Activated CD4-positive, alpha-beta T cell treated with anti-CD3 and anti-CD28 coated beads, Interleukin-2, amount 10 ng/mL, durations not matched to agents 7 days and 5 days (primary cell): ENCODE measurements at regions not wholly inside any gene's neighbourhood (a gene's known extent, or its start where the extent isn't known, plus 50 kb on each side); places are given as distances from the start of the nearest gene placed in this dataset.
"Not testable (repeated sequence)": the region's sequence is repeated elsewhere in the genome, so short reads cannot be mapped to it uniquely, and the experiment has no call there.

Experiments used
- CTCF ChIA-PET: fragments of 350-600 bp; sonication (Branson Sonifier 250); formaldehyde crosslinking; loops from one replicate; lab custom pipeline; 2021; ENCODE audit warnings: antibody characterized with exemption; lab: Charles Lee
- POLR2A ChIA-PET: fragments of 350-600 bp; sonication (Branson Sonifier 250); formaldehyde crosslinking; loops from one replicate; lab custom pipeline; 2021; ENCODE audit warnings: antibody characterized with exemption; lab: Charles Lee
- DNase-seq: peaks from one replicate; pipeline ENCODE4 v3.0.0-alpha.2; 2020
- H3K27ac Mint-ChIP-seq: one replicate; pipeline ENCODE4 v1.8.0; 2021; ENCODE audit warnings: mild to moderate bottlenecking, moderate library complexity, mixed read lengths
- H3K27me3 Mint-ChIP-seq: one replicate; pipeline ENCODE4 v1.8.0; 2021; ENCODE audit warnings: mixed read lengths
- H3K36me3 Mint-ChIP-seq: one replicate; pipeline ENCODE4 v1.8.0; 2021; ENCODE audit warnings: low read depth, mixed read lengths
- H3K4me1 Mint-ChIP-seq: one replicate; pipeline ENCODE4 v1.8.0; 2021; ENCODE audit warnings: mixed read lengths
- H3K4me3 Mint-ChIP-seq: one replicate; pipeline ENCODE4 v1.8.0; 2021; ENCODE audit warnings: mild to moderate bottlenecking, moderate library complexity, mixed read lengths
- H3K9me3 Mint-ChIP-seq: one replicate; pipeline ENCODE4 v1.8.0; 2021; ENCODE audit warnings: mixed read lengths

GRCh38 chr2:111376272-111376970 is 255.7 kb downstream of the BCL2L11 start:
- H3K36me3 Mint-ChIP-seq, H3K4me3 Mint-ChIP-seq, CTCF ChIA-PET, H3K27me3 Mint-ChIP-seq, POLR2A ChIA-PET, H3K27ac Mint-ChIP-seq, DNase-seq, H3K9me3 Mint-ChIP-seq: not testable (repeated sequence)
- peaks cover 11% of the 10 kb centered on the region for H3K4me1 Mint-ChIP-seq

GRCh38 chr2:111376971-111377352 is 256.2 kb downstream of the BCL2L11 start:
- H3K27ac Mint-ChIP-seq, POLR2A ChIA-PET, H3K4me3 Mint-ChIP-seq, H3K27me3 Mint-ChIP-seq, H3K36me3 Mint-ChIP-seq, CTCF ChIA-PET, DNase-seq, H3K9me3 Mint-ChIP-seq: not testable (repeated sequence)
- H3K4me1 Mint-ChIP-seq, result peaks cover 11% of the 10 kb centered on the region

DNA sequence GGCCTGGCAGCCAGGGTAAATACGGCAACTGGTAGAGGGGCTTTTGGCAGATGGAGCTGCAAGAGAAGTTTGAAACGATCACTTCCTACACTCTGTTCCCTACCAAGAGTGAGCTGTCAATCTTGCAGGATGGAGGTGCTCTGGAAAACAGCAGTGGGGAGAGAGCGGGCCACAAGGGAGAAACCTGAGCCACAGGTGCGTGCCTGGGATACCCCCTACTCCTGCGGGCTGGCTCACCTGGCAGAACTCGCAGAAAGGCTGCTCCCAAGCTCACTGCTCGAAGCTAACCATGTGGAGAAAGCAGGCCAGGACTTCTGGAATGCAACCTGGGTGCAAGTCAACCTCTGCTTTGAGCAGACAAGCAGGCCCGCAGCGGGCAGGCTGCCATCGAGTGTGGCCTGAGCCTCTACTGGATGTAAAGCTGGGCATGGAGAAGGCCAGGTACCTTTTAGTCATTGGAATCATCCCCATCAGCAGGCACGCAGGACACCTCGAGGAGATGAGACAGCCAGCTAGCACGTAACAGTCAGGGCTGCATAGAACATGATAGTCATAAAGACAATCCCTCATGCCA is 256.8 kb downstream of the BCL2L11 start:
- CTCF ChIA-PET, POLR2A ChIA-PET, H3K27ac Mint-ChIP-seq, H3K36me3 Mint-ChIP-seq, H3K4me3 Mint-ChIP-seq, DNase-seq, H3K9me3 Mint-ChIP-seq, H3K27me3 Mint-ChIP-seq: not testable (repeated sequence)
- H3K4me1 Mint-ChIP-seq, result peaks cover 12% of the 10 kb centered on the region

- H3K27ac Mint-ChIP-seq, CTCF ChIA-PET, H3K27me3 Mint-ChIP-seq, H3K36me3 Mint-ChIP-seq, H3K9me3 Mint-ChIP-seq, POLR2A ChIA-PET, H3K4me3 Mint-ChIP-seq, DNase-seq: not testable (repeated sequence)
- peaks cover 12% of the 10 kb centered on the region for H3K4me1 Mint-ChIP-seq
Measured at GRCh38 chr2:111378348-111378747, 257.6 kb downstream of the BCL2L11 start.

DNA sequence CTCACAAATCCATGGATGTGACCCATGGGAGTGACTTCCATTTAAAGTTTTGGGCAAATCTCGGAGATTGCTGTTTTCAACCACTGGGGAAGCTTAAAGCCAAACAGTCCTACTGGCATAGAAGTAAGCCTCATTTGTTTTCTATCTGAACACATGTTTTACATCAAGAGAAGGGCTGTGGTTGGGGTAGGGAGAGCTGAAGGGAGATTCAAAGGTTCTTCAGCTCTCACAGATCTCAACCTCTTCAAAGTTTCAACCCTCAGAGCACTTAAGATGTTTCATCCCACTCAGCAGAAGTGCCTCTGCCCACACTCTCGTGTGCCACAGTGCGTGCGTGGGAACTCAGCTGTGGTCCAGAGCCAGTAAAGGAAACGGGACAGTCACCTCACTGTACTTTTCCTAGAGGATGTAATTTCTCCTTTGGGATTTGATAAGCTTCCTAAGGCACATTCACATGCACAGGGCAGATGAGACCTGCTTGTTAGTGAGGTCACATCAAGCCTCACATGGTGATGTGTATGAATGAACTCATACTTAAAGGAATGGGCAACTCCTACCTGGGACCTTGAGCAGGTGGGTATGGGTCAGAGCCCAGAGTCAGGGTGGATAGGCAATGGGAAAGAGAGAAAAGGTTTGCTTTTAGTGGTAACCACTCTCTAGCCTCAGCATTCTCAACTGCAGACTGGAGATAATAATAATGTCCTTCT is 260.2 kb downstream of the BCL2L11 start:
- H3K4me3 Mint-ChIP-seq, CTCF ChIA-PET, H3K9me3 Mint-ChIP-seq, H3K4me1 Mint-ChIP-seq, H3K27ac Mint-ChIP-seq, H3K27me3 Mint-ChIP-seq, DNase-seq, H3K36me3 Mint-ChIP-seq, POLR2A ChIA-PET: not testable (repeated sequence)

GRCh38 chr2:111381530-111382306 is 261.0 kb downstream of the BCL2L11 start:
- H3K27ac Mint-ChIP-seq, H3K9me3 Mint-ChIP-seq, DNase-seq, H3K36me3 Mint-ChIP-seq, H3K27me3 Mint-ChIP-seq, POLR2A ChIA-PET, CTCF ChIA-PET, H3K4me3 Mint-ChIP-seq, H3K4me1 Mint-ChIP-seq: not testable (repeated sequence)

- H3K4me3 Mint-ChIP-seq, H3K27ac Mint-ChIP-seq, H3K36me3 Mint-ChIP-seq, H3K9me3 Mint-ChIP-seq, DNase-seq, POLR2A ChIA-PET, CTCF ChIA-PET, H3K27me3 Mint-ChIP-seq, H3K4me1 Mint-ChIP-seq: not testable (repeated sequence)
Measured at GRCh38 chr2:111382507-111382906, 261.8 kb downstream of the BCL2L11 start.

DNA sequence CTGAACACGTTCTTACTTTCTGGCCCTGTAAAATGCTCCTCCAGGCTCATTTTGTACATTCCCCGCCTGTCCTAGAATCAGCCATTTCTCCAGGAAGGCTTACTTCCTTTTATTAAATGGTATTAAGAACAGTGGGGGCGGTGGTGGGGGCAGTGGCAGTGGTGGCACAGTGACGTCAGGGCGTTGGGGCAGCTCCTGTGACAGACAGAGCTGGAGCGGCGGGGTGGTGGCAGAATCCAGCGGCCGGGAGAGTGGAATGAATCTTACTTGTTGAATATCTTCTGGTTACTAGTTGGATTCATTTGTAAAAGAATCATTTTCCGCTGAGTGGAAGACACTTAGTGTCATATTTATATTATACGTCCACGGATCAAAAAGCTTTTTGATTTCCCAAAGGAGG is 262.6 kb downstream of the BCL2L11 start:
- H3K4me1 Mint-ChIP-seq, H3K27ac Mint-ChIP-seq, CTCF ChIA-PET, H3K36me3 Mint-ChIP-seq, DNase-seq, H3K27me3 Mint-ChIP-seq, H3K4me3 Mint-ChIP-seq, POLR2A ChIA-PET, H3K9me3 Mint-ChIP-seq: not testable (repeated sequence)

DNA sequence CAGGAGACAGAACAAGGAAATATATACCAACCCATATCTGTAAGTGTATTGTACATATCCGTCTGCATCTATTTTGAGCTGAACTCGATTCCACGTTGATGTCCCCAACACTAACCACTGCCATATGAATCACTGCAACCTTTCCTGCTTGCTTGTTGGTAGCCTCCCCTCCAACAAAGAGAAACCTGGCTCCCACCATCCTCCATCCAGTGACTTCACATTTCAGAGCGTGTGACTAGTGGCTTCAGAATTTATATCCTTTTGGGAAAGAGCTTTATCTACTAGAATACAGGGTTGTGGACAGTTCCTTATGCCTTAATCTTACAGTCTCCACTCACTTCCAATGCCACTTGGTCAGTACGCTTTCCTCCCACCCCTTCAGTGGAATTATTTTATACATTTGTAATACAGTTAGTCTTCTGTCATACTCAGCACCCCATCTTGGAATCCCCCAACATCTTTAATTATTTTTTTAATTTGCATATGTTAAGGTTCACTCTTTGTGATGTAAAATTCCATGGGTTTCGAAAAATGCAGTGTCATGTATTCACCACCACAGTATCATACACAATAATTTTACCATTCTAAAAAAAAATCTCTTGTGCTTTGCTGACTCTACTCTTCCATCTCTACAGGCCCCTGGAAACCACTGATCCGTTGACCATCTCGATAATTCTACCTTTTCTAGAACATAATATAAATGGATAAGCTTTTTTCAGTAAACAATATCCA is 264.7 kb downstream of the BCL2L11 start:
- not testable (repeated sequence) for H3K27me3 Mint-ChIP-seq

DNA sequence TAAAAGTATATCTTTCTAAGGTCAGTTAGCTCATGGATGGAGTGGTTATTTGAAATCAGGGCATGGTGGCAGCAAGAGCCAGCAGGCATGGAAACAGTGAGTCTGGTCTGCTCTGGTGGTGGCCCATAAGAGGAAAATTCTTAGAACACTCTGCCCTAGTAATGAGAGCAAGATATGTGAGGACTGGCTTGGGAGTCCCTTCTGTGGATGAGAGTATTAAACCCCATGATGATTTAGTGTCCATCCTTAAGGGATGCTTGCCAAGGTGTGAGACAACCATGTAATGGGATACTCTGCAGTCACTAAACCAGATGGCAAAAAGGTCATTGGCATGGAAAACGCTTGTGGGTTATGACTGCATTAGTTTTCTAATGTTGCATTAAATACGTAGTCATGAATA is 269.9 kb downstream of the BCL2L11 start:
- CTCF ChIA-PET, H3K9me3 Mint-ChIP-seq, POLR2A ChIA-PET, H3K36me3 Mint-ChIP-seq, H3K27me3 Mint-ChIP-seq, DNase-seq, H3K27ac Mint-ChIP-seq, H3K4me1 Mint-ChIP-seq, H3K4me3 Mint-ChIP-seq: not testable (repeated sequence)

More for the DNA sequence above, 264.7 kb downstream of the BCL2L11 start:
- H3K4me1 Mint-ChIP-seq, H3K27ac Mint-ChIP-seq, DNase-seq, H3K4me3 Mint-ChIP-seq, CTCF ChIA-PET, POLR2A ChIA-PET, H3K9me3 Mint-ChIP-seq, H3K36me3 Mint-ChIP-seq: not testable (repeated sequence)

GRCh38 chr2:111395350-111396128 is 274.8 kb downstream of the BCL2L11 start:
- POLR2A ChIA-PET, H3K9me3 Mint-ChIP-seq, H3K27me3 Mint-ChIP-seq, H3K27ac Mint-ChIP-seq, CTCF ChIA-PET, H3K4me3 Mint-ChIP-seq, H3K4me1 Mint-ChIP-seq, DNase-seq, H3K36me3 Mint-ChIP-seq: not testable (repeated sequence)

DNA sequence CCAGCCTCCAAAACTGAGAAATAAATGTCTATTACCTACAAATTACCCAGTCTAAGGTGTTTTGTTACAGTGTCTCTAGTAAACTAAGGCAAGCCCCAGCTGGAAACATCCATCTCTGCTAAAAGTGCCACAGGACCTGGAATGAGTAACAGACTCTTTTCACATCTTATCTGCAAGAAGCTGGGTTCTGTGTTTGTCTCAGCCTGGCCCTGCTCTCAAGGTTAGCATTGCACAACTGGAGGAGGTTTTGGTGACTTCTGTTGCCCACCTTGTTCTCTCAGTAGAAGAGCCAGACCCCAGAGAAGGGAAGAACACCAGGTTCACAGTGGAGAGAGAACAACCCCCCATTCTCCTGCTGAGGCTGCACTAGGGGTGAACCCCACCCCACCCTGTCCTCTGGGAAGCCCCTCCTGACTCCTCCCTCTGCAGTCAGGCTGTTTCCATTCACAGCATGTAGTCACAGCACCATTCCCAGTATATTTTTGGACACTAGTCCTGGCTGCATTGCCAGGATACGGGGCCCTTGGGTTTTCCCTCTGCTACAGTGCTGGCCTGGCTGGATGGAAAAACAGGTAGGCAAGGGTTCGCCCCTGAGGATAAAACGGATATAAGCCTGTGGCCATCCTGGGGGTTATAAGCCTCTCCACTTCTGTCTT is 280.0 kb downstream of the BCL2L11 start:
- POLR2A ChIA-PET, H3K4me1 Mint-ChIP-seq, H3K36me3 Mint-ChIP-seq, H3K4me3 Mint-ChIP-seq, DNase-seq, CTCF ChIA-PET, H3K27me3 Mint-ChIP-seq, H3K9me3 Mint-ChIP-seq, H3K27ac Mint-ChIP-seq: not testable (repeated sequence)
